Peyer's patch (tissue), 4 donors: ENCODE measurements at regions not wholly inside any gene's neighbourhood (a gene's known extent, or its start where the extent isn't known, plus 50 kb on each side); places are given as distances from the start of the nearest gene placed in this dataset.

Source experiments
- CTCF ChIP-seq, 6 experiments: fragments of 450-650 bp in 4 of 6; fragments of 200-600 bp in 2 of 6; sonication (generic) in 1 of 6; IDR thresholded peaks; one replicate each; pipeline ENCODE4 v1.5.1; 2017 to 2019; ENCODE audit warnings: antibody characterized with exemption in 6 of 6, mild to moderate bottlenecking in 3 of 6, moderate library complexity in 1 of 6
- POLR2A ChIP-seq, 2 donors: fragments of 450-650 bp; IDR thresholded peaks; one replicate each; pipeline ENCODE4 v1.5.1; 2017; ENCODE audit warnings: antibody characterized with exemption in 2 of 2, mild to moderate bottlenecking in 2 of 2, moderate library complexity in 2 of 2

GRCh38 chr14:97298736-97299135 lies 501.6 kb downstream of the VRK1 start:
- TF ChIP-seq CTCF (IDR thresholded peaks at IDR 0.05): no peak
- no peak for TF ChIP-seq POLR2A (IDR thresholded peaks at IDR 0.05)
